GM19043 (cell line): ENCODE measurements at regions not wholly inside any gene's neighbourhood (a gene's known extent, or its start where the extent isn't known, plus 50 kb on each side); places are given as distances from the start of the nearest gene placed in this dataset.
"Not testable (repeated sequence)": the region's sequence is repeated elsewhere in the genome, so short reads cannot be mapped to it uniquely, and the experiment has no call there.

Experiments
- ATAC-seq: cut with Tn5 transposase; IDR thresholded peaks from one replicate; pipeline ENCODE4 v1.9.1; 2021; ENCODE audit warnings: low read depth; ENCODE audit not compliant: unreplicated experiment

DNA sequence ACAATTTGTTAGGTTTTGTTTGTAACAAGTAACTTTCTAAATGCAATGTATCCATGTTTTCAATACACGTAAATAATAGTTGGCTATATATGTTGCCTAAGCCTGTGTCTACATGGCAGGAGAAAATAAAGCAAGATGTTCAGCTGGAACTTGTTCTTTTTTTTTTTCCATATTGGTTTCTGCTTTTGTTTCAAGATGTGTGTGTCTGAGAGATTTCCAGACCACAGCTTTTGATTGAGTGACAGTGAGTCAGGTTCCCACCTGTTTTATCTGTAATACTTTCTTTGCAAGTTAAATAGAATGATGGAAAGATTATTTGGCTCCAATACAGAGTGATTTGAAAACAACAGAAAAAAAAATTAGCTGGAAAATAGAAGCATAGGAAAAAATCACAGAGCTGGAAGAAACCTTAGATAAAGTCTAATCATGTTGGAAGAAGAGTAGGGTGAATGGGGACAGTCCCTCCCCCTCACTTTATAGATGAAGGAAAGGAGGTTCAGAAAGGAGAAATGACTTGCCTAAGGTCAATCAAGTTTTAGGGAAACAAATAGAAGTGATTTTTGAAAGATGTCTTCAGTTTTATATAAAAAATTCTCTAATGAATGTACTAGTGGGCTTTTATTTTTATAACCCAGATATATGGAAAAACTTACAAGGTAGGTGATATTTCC lies 150.9 kb upstream of the STMND1 start:
- ATAC-seq, result no peak

DNA sequence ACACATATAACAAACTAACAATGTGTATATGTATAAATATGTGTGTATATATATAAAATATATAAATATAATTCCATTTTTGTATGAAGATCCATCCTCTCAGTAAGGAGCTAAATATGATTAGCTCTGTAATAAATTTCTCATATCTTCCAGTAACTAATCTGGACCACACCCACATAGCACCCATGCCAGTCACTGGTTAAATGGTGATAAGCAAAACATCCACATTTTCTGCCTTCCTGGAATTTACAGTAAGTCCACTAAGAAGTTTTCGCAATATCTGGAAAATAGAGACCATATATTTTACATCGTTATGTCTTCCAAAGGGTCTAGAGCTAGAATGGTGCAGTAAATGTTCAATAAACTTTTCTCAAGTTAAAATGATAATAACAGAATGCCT lies 151.5 kb upstream of the STMND1 start:
- no peak for ATAC-seq

DNA sequence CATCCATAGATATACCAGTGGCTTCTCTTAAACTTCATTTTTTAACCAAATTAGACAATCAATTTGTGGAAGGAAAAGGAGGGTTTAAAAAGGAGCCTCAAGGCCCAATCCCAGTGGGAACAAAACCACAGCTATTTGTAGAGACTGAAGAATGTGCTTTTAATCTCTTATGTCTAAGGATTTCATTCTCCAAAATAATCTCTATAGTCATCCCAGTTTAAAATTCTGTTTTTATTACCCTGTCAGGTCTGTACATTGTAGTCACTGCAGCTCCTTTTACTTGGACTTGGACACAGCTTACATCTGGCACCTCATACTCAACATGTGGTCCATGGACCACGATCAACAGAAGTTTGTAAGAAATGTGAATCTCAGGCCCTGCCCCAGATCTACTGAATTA lies 152.1 kb upstream of the STMND1 start:
- ATAC-seq, result no peak

DNA sequence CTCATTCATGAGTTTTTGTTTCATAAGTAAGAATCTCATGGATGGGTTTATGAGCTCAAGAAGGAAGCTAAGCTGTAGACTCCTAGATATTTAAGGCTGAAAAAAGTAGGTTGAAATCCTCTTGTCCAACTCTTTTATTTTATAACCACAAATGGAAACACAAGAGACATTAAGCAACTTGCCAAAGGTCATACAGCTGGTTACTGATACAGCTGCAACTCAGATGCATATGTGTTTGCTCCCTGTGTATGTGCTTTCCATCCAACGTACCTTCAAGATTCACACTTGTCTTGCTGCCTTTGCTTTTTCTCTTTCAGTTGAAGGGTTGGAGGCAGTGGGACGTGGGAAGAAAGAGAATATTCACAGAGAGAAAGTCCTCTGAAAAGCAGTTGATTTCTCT lies 153.5 kb upstream of the STMND1 start:
- ATAC-seq, result no peak

DNA sequence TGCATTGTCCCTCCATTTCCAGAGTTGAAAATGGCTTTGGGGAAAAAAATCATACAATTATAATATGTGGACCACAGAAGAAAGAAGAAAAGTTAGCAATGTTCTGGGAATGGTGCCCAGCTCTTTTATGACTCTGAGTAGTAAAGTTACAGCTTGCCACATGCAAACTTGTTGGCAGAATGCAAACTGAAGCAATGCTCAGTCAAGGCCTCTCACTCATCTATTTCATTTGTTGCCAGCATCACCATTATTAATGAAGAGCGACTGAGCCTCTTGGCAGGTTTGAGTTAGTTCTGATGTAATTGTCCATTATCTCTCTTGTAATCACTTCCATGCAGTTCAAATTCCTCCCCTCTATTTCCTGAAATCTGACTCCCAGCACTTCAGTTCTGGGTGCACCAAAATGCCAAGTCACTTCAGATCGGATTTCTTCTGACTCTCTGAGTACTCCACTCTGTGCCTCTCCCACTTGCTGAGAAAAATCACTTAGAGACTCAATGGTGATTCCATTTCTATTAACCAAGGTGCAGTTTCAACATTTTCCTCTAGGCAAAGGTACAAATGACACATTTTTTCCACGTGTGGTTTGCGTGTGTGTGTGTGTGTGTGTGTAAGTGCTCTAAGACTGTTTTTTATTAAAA lies 154.4 kb upstream of the STMND1 start:
- no peak for ATAC-seq

DNA sequence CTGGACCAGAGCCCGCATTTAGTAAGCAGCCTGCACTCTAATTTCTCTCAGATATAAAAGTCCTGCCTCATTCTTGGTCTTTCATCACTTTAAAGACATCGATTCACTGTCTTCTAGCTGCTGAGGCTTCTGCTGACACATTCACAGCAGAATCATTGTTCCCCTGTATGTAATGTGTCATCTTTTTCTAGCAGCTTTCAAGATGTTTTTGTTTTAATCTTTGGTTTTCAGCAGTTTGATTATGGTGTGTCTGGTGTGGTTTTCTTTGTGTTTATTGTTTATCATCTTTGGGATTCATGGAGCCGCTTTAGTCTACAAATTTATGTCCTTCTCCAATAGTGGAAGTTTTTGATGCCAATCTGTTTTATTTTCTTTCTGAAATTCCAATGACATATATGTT lies 157.3 kb upstream of the STMND1 start:
- ATAC-seq, result no peak

DNA sequence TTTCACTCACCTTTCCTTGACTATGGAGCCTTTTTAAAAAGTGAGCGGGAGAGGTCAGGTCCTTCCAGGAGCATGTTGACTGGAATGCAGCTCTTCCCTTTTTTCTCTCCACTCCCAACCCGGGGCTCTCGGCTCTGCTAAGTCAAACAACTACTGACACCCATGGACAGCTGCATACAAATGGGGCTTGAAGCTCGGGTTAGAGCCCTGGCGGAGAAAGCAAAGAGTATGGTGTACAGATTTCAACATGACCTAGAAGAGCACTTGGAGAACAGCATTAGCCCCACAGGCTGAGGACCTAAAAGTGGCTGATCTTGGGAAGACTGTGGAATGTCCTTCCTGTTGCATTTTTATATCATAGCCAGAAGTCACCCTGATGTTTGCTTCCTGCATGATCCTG lies 162.0 kb upstream of the STMND1 start:
- no peak for ATAC-seq

DNA sequence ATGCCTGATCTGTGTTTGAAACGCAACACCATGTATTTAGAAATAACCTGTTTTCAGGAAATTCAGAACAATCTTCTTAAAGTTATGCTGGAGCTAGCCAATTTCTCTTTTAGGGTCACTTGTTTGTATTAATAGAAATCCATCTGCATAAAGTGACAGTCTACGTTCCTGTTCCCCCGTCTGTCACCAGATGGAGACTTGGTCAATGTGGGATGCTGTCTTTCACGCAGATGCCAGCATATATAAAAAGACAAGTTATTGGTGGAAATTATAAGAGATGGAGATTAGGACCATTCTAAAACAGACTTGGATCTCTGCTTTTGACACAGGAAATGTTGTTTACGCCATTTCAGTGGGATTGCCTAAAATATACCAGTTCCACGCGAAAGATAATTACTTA lies 162.5 kb upstream of the STMND1 start:
- ATAC-seq, result no peak

DNA sequence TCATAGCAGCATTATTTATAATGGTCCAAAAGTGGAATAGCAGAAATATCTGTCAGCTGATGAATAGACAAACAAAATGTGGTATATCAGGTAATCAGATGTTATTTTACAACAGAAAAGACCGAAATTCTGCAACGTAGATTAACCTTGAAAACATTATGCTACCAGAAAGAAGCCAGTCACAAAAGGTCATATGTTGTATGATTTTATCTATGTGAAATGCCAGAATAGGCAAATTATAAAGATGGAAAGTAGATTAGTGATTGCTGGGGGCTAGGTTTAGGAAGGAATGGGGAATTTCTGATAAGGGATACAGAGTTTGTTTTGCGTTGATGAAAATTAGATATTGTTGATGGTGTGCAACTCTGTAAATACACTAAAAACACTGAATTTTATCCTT lies 165.0 kb upstream of the STMND1 start:
- ATAC-seq, result no peak

DNA sequence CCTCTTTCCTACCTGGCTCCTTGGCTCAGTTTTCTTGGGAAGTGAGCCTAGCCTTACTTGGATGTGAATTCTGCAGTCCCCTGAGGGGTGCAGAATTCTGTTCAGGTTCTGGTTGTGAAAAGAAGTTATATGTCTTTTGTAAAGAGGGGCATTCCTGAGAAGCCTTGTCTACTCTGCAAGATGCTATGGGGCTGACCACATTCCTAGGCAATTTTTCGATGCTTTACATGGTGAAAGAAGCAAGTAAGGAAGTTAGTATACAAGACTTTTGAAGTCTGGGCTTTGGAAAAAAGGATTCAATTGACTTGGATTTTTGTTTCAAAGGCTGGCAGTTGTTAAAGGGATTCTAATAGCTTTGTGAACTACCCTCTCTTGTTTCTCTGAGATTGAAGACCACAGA lies 167.9 kb upstream of the STMND1 start:
- ATAC-seq, result no peak

DNA sequence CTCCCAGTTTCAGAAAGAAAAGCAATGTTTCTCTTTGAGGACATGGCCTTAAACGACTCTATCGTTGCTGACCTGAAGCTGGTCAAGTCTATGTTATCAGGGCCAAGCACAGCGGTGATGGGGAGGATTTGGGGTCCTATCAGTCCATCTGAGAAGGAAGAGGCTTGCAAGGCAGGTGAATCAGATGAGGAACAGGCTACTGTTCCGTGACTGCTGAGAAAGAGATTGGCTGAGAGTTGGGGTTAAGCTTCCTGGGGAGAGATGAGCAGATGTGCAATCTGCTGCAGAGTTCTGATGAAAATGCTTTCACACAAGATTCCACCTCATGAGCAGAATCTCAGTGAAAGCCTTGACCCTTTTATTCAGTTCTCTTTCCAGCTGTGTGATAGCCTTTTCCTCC lies 168.3 kb upstream of the STMND1 start:
- ATAC-seq, result no peak

DNA sequence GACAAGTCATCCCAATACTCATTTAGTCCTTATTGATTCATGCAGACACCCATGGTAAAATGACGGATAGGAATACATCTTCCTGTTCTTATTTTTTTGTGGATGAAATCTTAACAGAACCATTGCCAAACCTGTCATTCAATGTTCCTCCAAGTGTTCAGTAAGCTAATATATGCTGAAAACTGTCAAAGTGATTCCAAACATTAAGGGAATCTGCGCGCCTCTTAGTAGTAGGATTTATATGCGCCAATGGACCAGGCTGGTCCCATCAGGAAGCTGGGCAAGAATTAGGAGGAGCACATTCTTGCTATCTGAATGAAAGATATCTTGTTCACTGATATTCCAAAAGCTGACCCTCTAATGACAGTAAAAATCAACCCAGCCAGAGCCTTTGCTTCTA lies 168.9 kb upstream of the STMND1 start:
- no peak for ATAC-seq

DNA sequence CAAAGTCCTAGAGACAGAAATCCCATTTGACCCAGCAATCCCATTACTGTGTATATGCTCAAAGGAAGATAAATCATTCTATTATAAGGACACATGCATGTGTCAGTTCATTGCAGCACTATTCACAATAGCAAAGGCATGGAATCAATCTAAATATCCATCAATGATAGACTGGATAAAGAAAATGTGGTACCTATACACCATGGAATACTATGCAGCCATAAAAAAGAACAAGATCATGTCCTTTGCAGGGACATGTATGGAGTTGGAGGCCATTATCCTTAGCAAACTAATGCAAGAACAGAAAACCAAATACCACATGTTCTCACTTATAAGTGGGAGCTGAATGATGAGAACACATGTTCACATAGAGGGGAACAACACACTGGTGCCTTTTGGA lies 169.8 kb upstream of the ATXN1 start:
- ATAC-seq, result not testable (repeated sequence)

DNA sequence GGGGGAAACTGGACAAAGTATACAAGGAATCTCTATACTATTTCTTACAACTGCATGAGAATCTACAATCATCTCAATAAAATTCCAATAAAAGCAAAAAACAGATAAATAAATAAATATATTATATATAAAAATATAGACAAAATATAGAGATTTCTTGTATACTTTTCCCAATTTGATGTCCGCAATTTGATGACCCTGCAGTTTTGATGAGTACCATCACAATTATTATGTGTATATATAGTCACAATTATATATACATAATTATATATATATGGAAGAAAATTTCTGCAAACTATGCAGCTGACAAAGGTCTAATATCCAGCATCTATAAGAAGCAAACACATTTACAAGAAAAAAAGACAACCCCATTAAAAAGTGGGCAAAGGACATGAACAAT lies 169.2 kb upstream of the ATXN1 start:
- no peak for ATAC-seq

DNA sequence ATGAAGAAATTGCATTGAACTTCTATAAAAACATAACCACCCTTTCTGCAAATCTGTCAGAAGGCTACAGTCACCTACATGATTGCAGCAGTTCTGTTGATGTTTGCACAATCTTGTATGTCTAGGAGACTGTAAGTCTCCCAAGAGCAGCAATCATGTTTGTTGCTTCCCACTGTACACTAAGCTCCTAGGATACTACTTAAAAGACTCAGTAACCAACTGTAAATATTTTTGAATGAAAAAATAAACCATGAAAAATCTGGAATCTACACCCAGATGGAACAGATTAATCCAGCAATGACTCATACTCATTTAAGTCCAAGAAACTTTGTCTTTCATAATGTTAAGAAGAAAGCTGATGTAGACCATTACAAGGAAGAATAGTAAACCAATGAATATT lies 168.5 kb upstream of the ATXN1 start:
- no peak for ATAC-seq

DNA sequence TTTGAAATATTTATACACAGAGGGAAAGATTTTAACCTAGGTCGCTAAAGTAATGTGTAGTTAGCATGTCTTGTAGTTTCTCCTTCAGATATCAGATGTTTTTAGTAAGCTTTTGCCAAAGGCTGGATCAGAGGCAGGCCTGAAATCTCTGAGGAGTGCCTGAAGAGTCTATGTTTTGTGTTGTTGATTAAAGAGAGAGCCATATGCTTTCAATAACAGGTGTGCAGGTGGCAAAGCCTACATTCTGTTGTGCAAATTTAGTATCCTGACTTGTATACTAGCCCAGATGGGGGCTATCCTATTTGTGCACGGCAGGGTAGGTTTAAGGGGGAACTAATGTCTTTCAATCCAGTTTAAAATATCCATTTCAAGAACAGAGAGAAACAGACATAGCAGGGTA lies 167.1 kb upstream of the ATXN1 start:
- no peak for ATAC-seq

DNA sequence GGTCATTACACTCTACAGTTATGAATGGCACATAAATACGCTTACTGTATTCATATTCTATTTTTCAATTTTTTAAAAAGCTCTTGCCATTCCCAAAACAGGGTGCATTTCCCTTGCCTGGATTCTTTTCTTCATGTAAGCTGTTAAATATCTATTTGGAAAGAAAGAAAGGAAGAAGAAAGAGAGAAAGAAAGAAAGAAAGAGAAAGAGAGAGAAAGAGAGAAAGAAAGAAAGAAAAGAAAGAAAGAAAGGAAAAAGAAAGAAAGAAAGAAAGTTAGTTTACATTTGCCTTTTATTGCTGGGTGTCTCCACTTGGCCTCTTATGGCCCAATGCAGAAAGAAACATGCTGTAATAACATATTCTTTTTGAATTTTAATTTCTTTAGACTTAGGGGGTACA lies 165.9 kb upstream of the ATXN1 start:
- no peak for ATAC-seq

DNA sequence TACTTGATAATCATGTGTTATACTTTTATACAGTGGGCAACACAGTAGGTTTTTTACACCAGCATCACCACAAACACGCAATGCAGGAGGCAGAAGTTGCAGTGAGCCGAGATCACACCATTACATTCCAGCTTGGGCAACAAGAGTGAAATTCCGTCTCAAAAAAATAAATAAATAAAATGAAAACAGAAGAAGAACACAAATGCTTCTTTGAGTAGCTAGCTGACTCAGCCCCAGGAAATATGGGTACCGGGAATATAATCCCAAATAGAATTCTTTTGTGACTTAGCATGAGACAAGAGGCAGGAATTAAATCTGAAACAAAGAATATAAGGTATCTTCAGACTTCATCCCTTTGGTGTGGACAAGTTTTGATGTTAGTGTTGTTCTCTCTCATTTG lies 164.2 kb upstream of the ATXN1 start:
- ATAC-seq, result no peak

DNA sequence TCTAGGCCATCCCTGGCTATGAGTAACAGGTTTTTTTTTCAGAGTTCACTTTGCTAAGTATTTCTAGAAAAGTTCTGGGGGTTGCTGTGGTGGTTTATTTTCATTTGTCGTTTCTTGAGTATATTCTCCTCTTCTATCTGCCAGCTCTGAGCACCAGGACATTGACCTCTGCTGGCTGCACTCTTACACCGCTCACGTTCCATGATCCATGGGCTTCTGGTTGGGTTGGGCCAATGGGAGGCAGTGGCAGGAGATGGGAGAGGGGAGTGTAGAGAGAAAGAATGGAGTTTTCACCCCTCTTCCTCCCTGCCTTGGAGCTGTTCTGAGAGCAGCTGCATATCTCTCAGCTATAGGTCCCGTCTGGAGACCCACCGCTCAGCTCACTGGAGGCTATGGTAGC lies 161.0 kb upstream of the ATXN1 start:
- no peak for ATAC-seq

DNA sequence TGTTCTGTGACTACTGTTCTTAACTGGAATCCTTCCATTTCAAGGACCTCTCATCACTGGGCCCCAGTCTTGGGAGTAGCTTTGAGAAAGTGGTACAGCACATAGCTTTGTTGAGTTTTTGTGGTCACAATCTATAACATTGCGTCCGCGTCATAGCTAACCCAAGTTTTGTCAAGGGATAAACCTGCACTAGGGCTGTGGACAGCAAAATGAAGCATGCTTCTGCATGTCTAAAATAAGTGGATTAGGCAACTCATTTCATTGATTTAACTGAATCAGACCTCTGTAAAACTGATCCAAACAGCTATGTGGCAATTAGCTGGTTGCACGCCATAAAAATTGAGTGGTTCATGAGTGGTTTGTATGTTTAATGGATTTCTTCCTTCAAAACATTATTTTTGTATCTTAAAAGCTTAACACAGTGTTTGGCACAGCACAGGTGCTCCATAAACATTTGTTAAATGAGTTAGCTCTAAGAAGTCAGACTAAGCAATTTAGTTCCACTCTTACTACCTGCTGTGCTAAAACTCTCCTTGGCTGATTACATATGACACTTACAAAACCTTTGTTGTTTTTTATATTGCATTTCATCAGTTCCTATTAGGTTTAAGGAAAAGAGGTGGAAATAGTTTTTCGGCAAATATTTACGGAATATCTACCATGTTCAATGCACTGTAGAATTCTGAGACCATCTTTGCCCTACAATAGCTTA lies 160.3 kb upstream of the ATXN1 start:
- ATAC-seq, result no peak

DNA sequence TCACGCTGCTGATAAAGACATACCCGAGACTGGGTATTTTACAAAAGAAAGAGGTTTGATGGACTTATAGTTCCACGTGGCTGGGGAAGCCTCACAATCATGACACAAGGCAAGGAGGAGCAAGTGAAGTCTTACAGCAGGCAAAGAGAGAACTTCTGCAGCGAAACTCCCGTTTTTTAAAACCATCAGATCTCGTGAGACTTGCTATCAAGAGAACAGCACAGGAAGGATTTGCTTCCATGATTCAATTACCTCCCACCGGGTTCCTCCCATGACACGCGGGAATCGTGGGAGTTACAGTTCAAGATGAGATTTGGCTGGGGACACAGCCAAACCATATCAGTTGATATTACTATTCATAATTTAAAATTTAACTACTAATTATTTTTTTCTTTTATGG lies 157.3 kb upstream of the ATXN1 start:
- no peak for ATAC-seq

DNA sequence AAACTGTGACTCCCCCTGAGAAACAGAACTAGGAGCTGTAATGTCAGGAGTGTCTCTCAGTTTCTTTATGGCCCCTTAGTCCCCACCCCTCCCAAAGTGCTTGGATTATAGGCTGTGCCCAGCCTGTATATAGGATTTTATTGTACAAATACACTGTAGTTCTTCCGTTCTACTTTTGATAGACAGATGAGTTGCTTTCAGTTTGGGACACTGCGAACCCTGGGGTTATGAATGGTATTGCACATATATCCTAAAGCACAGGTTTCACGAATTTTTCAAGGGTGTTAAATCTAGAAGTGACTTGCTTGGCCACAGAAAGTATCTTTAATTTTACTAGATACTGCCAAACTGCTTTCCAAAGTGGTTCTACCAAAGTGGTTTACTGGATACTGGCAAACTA lies 152.9 kb upstream of the ATXN1 start:
- ATAC-seq, result no peak
